SK-N-SH treated with all-trans-retinoic acid at 6 μM for 48 hours (cell line): ENCODE measurements at regions not wholly inside any gene's neighbourhood (a gene's known extent, or its start where the extent isn't known, plus 50 kb on each side); places are given as distances from the start of the nearest gene placed in this dataset.

ENCODE experiments used
- ARNTL ChIP-seq: fragments of 450-650 bp; formaldehyde crosslinking; IDR thresholded peaks from 2 replicates; pipeline ENCODE4 v1.5.0; 2020; ENCODE audit warnings: low read depth, mild to moderate bottlenecking, moderate library complexity, borderline replicate concordance
- CREB5 ChIP-seq: fragments of 250-450 bp; sonication (Bioruptor Pico); IDR thresholded peaks from 2 replicates; pipeline ENCODE4 v1.5.1; 2020; ENCODE audit warnings: low read depth, mild to moderate bottlenecking, moderate library complexity
- ISL1 ChIP-seq: fragments of 250-450 bp; sonication (Bioruptor Pico); IDR thresholded peaks from 2 replicates; pipeline ENCODE4 v2.1.2; 2022; ENCODE audit warnings: mild to moderate bottlenecking, moderate library complexity
- PATZ1 ChIP-seq: fragments of 250-450 bp; sonication (Bioruptor Pico); IDR thresholded peaks from 2 replicates; pipeline ENCODE4 v1.8.0; 2020; ENCODE audit warnings: mild to moderate bottlenecking, moderate library complexity, borderline replicate concordance
- PPARA ChIP-seq: fragments of 250-450 bp; sonication (Bioruptor Pico); IDR thresholded peaks from 2 replicates; pipeline ENCODE4 v1.5.0; 2020; ENCODE audit warnings: mild to moderate bottlenecking, borderline replicate concordance
- RARB ChIP-seq: fragments of 250-450 bp; sonication (Bioruptor Pico); IDR thresholded peaks from 2 replicates; pipeline ENCODE4 v1.8.0; 2021; ENCODE audit warnings: mild to moderate bottlenecking, moderate library complexity
- SNAI2 ChIP-seq: fragments of 250-450 bp; sonication (Bioruptor Pico); IDR thresholded peaks from 2 replicates; pipeline ENCODE4 v1.5.0; 2020; ENCODE audit warnings: mild to moderate bottlenecking, moderate library complexity
- ZFP3 ChIP-seq: fragments of 250-450 bp; sonication (Bioruptor Pico); IDR thresholded peaks from 2 replicates; pipeline ENCODE4 v1.5.0; 2020; ENCODE audit warnings: mild to moderate bottlenecking, moderate library complexity

- TF ChIP-seq ARNTL, result no peak
- TF ChIP-seq SNAI2 (CRISPR knock-in tag), result no peak
- no peak for TF ChIP-seq ZFP3 (CRISPR knock-in tag)
- no peak for TF ChIP-seq CREB5
- no peak for TF ChIP-seq PPARA (CRISPR knock-in tag)
- TF ChIP-seq RARB (CRISPR knock-in tag), result no peak
- TF ChIP-seq PATZ1 (CRISPR knock-in tag), result no peak
- no peak for TF ChIP-seq ISL1 (CRISPR knock-in tag)
Observed at GRCh38 chr13:80481588-80481987, 140.7 kb upstream of the SPRY2 start.
